NK-92 (cell line): ENCODE measurements at regions not wholly inside any gene's neighbourhood (a gene's known extent, or its start where the extent isn't known, plus 50 kb on each side); places are given as distances from the start of the nearest gene placed in this dataset.

Source experiments
- DNase-seq: peaks from one replicate; lab custom pipeline; 2025; ENCODE audit not compliant: unreplicated experiment; lab: John Stamatoyannopoulos, UW

DNA sequence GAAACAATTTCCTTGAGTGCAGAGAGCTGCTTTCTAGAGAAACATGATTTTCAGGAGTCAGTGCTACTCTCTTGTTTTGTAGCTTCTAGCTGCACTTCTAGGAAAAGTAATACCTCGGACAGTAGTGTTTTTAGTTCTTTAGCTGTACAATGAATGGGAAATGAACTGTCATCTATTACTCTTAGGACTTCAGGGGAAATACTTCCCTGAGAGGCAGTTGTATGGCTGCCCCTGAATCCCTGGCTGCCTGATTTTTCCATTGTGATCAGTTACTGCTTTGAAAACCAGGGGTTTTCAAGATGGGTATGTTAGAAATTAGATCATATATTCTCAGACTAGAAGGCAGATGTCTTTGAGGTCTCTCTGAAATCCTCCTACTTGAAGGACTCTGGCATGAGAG lies 200.3 kb upstream of the SEMA6D start:
- DNase-seq: no peak

DNA sequence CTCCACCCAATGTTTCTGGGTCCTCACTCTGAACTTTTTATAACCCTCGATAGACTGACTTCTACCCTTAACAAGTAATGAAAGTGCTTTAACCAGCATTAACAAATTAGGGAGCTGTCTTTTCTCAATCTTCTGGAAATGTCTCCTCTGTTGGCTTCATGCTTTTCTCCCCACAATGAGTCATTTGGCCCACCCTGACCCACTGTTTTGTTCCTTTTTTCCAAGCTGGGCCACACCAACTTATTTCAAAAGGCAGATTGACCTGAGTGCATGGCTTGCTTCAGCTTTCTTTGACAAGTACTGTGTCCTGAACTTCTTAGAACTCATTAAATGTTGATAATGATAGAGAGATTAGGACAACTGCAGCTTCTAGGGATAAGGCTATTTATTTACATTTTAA lies 199.6 kb upstream of the SEMA6D start:
- DNase-seq: no peak

DNA sequence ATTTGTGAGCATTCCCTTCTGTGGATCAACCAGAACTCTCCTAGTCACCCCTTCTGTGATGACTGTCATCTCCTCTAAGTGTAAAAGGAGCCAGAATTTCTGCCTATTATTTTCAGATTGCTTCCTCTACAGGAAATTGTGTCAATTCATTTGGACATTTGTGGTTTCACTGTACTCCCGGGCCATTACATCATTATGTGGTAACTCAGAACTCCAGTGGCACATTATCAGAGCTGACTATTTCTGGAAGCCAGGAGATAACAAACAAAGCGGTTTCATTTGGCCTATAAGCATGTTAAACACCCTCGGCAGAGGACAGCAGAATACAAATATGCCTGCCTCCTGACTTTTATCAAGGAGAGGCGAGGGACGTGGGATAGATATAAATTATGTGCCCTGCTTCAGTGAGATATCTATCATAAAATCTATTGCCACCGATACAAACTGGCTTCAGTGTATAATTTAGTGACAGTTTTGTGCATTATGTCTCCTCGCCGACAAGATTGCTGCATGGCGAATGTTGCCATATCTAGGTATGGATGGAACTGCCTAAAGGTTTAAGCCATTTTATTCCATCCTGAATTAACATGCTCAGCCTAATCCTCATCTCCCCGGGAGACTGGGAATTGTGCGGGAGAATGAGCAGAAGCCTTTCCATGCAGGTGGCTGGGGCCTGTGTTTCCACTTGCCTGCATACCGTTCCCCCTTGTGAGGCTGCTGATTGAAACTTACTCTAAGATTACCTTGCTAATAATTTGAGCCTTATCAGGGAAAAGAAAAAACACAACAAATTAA lies 193.4 kb upstream of the SEMA6D start:
- DNase-seq: no peak

DNA sequence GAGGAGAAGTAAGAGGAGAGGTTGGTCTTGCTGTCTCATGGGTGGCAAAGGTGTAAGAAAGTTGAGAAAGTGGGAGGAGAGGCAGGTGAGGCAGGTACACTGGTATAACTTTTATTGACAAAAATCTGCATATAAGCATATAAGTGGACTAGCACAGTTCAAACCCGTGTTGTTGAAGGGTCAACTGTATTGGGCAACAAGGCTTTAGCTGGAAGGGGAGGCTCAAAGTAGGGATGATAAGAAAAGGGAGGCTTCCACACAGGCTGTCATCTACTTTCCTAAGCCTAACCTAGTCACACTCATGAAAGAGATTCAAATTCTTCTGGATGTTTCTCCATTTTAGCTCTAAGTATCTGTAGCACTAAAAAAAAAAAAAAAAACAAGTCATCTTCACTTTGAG lies 188.1 kb upstream of the SEMA6D start:
- no peak for DNase-seq

DNA sequence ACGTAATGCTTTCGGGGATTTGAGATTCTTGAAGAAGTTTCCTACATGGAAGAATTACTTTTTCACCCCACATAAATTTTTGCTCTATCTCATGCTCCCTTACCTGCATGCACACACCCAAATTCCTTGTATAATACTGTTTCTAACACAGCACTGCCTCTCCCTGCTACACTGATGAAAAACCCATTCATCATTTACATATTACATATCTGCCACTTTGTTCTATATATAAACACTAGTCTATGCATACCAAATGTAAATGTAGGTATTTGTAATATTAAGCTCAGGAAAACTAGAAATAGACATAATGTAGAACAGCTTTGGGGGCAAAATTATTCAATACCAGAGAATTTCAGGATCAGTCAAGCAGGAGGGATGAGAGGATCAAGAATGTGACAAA lies 182.6 kb upstream of the SEMA6D start:
- DNase-seq: no peak

DNA sequence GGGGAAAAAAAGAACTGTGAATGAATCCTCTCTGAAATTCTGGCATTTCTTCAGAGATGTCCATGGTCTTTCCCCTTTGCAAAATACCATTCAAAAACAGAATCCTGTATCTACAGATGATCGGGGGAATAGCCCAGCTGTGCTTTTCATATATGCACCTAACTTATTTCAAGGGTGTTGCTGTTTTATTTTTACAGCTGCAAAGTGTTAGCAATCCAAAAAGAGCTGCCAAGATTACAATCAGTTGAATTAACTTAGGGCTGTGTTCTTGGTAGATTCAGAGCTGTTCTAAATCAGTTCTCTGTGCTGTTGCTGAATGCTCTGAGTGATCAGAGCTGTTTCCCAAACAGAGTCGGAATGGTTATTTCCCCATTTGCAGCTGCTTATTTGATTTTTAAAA lies 175.7 kb upstream of the SEMA6D start:
- DNase-seq: no peak

DNA sequence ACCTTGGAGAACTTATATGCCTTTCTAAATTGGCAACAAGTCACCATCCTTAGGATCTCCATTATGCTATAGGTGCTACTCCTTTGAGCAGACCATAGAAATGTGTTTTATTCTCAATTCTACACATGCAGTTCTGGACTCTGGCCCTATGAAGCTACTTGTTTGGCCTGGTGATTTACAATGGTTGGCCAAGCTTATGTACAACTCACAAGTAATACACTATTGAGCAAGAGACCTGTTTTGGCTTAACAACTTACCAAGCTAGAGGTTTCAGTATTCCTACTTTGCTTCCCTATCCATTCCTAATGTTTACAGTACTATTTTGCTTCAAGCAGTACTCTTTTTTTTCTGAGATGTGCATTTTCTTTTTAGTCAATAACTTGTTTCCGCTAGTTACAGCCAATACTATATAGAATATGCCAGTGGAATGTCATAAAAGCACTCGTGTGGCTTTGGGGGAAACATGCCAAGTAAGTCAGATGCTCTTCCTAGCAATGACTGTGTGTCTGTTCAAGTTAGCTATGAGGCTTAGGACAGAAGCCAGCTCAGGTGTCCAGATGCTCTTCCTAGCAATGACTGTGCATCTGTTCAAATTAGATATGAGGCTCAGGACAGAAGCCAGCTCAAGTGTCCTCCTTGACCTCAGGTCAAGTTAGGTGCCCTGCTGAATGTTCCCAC lies 174.9 kb upstream of the SEMA6D start:
- no peak for DNase-seq

DNA sequence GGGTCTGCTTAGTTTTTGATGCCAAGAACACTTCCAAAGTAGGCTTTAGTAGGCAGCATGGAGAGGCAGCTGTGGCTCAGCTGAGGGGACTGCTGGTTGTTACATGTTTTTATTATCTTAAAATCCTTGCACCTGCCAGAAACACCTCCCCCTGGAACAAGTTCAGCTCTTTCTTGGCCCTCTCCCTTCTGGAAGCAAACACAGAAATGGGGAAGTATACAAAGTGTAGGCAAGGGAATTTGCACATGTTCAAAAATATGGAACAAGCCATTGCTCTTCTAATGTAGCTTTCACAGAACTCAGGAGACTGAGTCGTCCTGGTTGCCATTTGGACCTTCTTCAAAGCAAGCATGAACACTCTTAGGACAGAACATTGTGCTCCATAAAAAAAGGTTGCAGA lies 169.1 kb upstream of the SEMA6D start:
- no peak for DNase-seq

DNA sequence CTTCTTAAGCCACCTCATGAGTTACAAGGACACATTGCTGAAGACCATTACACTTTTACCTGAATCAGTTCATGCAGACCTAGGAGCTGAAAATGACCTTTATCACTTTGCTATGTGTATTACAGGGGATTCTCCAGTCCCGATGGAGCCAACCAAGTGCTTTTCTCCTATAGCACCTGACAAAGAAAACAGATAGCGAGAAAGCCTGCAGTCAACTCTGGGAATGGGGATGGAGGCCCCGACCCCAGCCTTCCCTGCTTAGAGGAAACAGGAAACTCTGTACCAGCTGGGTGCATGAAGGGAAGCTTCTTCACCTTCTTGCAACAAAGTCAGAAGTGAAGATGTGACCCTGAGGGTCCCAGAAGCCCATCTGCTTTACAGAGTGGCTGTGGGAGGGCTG lies 168.3 kb upstream of the SEMA6D start:
- DNase-seq: no peak

DNA sequence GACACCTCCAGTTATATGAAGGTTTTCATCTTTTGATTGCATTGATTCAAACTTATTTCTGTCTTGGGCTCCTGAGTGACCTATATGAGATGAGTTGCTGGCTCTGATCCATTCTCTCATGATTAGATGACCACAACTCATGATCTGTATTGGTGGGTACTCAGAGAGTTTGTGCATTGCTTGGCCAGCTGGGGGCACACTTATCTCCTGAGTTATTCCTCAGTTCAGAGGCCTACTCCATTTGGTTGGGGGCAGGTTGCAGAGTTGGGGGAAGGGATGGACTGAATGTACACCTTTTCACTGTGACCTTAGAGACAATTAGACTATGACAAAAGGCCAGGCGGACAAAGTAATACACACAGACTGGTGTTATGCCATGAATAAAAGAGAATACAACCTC lies 166.2 kb upstream of the SEMA6D start:
- DNase-seq: no peak

DNA sequence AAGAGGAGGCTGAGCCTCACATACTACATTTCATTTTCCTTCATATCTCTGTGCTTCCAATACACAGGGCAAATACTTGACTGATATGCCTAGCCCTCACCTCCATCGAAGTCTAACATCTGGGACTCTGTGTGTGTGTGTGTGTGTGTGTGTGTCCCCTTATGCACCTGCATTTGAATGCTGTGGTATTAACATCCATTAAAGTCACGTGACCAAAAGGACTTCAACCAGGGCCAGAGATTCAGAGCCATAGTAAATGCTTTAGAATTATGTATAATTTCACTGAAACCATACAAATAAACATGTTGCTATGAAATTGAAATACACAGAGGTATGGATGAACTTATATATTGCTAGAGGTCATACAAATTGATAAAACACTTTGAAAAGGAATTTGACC lies 165.8 kb upstream of the SEMA6D start:
- DNase-seq: no peak

DNA sequence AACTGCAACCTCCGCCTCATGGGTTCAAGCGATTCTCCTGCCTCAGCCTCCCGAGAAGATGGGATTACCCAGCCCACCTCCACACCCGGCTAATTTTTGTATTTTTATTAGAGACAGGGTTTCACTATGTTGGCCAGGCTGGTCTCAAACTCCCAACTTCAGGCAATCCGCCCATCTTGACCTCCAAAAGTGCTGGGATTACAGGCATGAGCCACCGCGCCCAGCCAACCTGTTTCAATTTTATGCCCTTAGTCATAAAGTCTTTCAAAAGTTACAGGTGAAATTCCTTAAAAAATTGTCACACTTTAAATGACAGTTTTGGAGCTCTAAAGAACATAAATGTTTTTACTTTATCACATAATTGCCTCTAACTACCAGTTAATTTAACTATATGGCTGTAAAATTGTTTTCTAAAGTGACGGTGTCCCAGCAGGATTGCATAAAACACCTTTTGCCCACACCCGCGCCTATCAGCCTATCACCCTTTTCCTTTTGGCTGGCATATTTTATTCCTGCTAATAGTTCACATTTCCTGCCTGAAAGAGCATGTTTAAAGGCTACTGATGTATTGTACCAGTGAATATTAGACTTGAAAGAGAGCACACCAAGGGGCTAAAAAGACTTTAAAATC lies 164.2 kb upstream of the SEMA6D start:
- DNase-seq: no peak

DNA sequence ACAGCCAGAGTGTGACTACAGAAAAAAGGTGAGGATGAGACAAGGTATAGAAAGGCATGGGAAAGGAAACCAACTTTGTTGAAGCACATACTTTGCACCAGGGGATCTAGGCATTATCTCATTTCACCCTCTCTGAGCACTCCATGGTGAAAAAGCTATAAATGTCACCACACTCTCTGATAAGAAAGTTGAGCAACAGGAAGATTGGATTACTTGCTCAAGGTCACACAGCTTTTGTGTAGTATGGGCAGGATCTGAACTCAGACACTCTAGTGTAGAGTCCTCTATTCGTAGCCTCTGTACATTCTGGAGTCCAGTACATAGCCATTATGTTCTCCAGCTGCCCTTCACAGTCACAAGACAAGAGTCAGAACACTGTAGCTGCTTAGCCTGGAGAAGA lies 163.4 kb upstream of the SEMA6D start:
- DNase-seq: no peak

DNA sequence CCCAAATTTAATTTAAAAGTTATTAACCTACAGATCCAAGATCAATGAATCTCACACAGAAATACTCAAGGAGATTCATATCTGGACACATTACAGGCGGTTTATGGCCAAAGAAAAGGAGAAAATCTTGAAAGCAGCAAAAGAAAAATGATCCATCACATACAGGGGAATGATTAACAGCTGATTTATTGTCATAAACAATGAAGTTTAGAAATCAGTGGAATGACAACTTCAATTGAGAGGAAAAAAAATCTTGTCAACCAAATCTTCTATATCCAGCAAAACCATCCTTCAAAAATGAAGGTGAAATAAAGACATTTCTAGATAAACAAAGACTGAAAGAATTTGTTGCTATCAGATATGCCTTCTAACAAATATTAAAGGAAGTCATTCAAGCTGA lies 156.2 kb upstream of the SEMA6D start:
- no peak for DNase-seq

DNA sequence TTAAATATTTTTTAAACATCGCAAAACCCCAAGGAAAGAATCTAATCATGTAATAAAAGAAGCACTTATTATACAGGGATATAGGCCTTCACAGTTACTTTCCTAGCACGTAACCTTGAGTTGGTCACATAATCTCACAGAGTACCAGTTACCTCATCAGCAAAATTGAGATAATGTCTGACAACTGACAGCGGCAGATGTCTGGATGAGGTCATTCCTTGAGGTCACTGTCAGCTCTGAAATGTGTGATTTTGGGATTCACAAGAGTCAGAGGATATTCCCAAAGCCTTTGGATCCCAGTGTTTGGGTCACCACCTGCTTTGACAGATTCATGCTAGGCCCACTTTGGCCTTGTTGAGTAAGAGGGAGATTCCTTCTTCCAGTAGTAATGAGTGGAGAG lies 151.4 kb upstream of the SEMA6D start:
- no peak for DNase-seq

DNA sequence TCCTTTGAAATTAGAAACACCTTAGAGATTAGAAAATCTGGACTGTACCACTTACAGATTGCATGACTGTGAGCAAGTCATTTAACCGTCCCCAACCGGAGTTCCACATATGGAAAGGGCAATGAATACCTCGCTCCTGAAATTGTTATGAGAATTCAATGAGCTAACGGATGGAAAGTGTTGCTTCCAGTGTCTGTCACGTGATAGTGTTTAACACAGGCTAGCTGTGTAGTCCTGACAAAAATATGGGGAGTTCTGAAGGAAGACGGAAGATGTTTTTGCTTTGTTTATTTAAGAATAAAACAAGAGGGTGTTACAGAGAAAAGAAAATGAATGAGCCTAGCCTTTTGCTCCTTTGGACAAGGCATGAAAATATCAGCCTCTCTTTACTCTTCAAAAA lies 150.7 kb upstream of the SEMA6D start:
- no peak for DNase-seq

DNA sequence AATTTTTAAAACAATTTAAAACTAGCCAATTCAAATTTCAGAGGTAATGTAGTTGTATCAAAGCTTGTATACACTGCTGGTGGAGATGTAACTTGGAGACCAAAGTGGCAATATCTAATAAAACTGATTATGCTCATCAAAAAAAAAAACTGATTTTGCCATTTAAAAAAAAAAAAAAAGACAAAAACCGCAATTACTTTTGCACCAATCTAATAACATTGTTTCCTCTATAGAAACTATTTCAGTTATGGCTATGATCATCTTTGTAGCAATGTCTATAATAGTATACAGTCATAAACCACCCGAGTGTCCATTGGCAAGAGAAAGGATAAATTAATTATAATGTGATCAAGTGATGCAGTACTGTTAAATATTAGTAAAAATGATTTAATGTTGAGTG lies 149.3 kb upstream of the SEMA6D start:
- DNase-seq: no peak

DNA sequence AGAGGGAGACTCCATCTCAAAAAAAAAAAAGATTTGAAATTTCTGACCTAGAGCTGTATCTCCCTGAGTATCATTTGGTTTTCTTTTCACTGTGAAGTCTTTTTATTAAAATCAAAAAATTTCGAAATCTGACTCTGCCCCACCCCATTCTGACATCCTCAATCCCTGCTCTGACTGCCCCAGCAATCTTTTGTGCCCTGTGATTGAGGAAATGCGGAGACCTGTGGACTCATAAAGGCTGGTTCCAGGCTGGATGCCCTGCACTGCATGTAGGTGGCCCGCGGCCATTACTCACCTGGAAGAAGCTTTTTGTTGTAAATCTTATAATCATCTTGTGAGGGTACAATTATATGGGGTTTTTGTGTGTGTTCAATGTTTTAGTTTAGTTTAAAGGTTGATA lies 147.3 kb upstream of the SEMA6D start:
- no peak for DNase-seq

DNA sequence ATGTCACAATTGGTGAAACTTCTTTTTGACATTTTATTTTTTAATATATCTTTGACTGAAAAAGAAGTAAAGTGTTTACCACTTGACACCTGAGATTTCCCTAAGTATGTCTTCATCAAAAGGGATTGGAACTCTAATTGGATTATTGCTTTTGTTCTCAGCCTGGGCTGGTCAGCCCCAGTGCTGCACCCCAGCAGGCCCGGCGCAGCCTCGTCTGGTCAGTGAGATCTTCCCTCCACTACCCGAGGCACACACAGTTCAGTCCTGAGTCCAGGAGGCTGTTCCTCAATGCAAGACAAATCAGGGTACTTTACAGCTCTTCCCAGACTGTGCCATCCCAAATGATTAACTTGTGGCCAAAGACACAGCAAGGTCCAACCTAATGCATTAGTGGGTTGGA lies 146.9 kb upstream of the SEMA6D start:
- DNase-seq: no peak

DNA sequence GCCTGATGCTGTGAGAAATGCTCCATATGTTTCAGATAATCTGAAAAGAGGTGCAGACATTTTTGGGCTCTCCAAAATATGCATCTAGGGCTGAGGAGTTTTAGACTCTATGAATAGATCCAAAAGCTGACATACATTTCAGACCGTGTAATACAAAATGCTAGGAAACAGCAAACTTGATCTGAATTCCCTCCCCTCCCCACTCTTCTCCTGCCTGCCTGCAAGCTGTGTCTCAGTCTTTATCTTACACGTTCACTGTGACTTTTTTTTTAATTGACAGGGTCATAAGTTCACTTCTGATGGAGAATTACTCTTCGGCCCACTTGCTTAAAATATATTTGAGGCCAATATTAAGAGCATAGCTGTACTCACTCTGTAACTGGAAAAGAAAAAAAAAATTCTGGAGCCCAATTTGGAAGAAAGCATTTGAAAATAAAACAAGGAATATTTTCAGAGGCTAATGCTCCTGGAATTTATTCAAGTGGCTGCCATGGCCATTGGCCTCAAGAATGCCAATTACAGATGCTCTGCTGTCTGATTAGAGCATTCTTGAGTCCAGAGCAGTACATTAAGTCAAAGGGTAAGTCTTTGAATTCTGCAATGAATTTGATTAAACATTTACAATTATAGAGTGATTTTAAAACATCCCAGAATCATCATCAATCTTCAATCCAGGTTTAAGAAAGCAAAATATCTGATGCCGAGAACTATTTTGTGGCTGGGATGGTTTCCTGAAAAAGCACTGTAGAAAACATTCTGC lies 146.2 kb upstream of the SEMA6D start:
- DNase-seq: no peak

DNA sequence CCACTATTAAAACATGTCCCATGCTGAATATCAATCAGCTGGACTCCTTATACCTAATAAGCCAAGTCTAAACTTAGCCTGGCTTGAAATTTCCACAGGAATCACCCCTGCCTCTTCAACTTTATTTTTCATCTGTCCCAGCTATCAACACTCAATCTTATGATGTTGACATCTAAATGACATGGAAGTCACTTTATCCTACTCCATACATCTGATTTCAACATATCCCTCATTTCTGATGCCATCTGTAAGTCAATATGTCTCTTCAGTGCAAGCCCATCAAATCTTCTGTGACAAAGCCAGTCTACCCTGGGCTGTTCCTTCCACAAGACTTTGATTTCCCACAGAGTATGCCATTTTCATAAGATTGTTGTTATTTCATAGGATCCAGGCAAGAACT lies 143.6 kb upstream of the SEMA6D start:
- DNase-seq: no peak

DNA sequence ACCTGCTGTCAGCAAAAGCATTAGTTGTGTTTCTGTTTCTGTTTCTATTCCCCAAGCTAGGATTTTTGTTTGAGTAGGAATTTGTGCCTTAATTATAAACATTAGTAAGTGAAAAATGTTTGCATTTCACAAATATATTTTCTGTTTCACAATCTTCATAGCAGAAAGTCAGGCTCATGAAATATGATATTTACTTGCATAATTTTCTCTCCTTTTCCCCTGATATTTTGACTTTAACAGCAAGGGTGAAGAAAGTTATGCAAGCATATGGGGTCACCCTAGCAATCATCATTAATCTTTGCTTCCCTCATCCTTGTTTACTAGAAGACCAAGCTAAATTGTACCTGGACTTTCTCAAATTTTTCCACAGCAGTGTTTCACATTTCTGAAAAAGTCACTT lies 140.3 kb upstream of the SEMA6D start:
- no peak for DNase-seq
